NCI-H345 (cell line): ENCODE measurements at regions not wholly inside any gene's neighbourhood (a gene's known extent, or its start where the extent isn't known, plus 50 kb on each side); places are given as distances from the start of the nearest gene placed in this dataset.

Experiments used
- DNase-seq: peaks from one replicate; lab custom pipeline; 2025; lab: John Stamatoyannopoulos, UW

GRCh38 chr20:10990625-10991382, 317.0 kb upstream of the JAG1 start:
- no peak for DNase-seq

- no peak for DNase-seq
Measured at GRCh38 chr20:10992731-10993130, 318.9 kb upstream of the JAG1 start.

GRCh38 chr20:10994991-10995700, 321.3 kb upstream of the JAG1 start:
- DNase-seq, result no peak

- no peak for DNase-seq
Measured at GRCh38 chr20:10998476-10998875, 324.7 kb upstream of the JAG1 start.

GRCh38 chr20:11000416-11000815, 326.6 kb upstream of the JAG1 start:
- DNase-seq, result no peak

GRCh38 chr20:11001302-11001701, 327.5 kb upstream of the JAG1 start:
- DNase-seq, result no peak

- no peak for DNase-seq
Measured at GRCh38 chr20:11001764-11002540, 328.2 kb upstream of the JAG1 start.

GRCh38 chr20:11003341-11003740, 329.5 kb upstream of the JAG1 start:
- DNase-seq, result no peak

GRCh38 chr20:11008444-11009033, 334.7 kb upstream of the JAG1 start:
- DNase-seq, result no peak

GRCh38 chr20:11011653-11012052, 337.9 kb upstream of the JAG1 start:
- no peak for DNase-seq

- no peak for DNase-seq
Measured at GRCh38 chr20:11012975-11013374, 339.2 kb upstream of the JAG1 start.

GRCh38 chr20:11013801-11014200, 340.0 kb upstream of the JAG1 start:
- DNase-seq, result no peak

- peak; percentile 14 for DNase-seq
Measured at GRCh38 chr20:11015440-11015839, 341.6 kb upstream of the JAG1 start.

GRCh38 chr20:11017446-11017845, 343.6 kb upstream of the JAG1 start:
- no peak for DNase-seq

- no peak for DNase-seq
Measured at GRCh38 chr20:11018668-11019170, 344.9 kb upstream of the JAG1 start.

GRCh38 chr20:11020712-11021111, 346.9 kb upstream of the JAG1 start:
- DNase-seq, result no peak

GRCh38 chr20:11027224-11027623, 353.4 kb upstream of the JAG1 start:
- DNase-seq, result no peak

- DNase-seq, result no peak
Measured at GRCh38 chr20:11030351-11030750, 356.6 kb upstream of the JAG1 start.

- no peak for DNase-seq
Measured at GRCh38 chr20:11031300-11031699, 357.5 kb upstream of the JAG1 start.

GRCh38 chr20:11032611-11033010, 358.8 kb upstream of the JAG1 start:
- no peak for DNase-seq

GRCh38 chr20:11034025-11034424, 360.2 kb upstream of the JAG1 start:
- DNase-seq, result no peak

- DNase-seq, result no peak
Measured at GRCh38 chr20:11035211-11035610, 361.4 kb upstream of the JAG1 start.
